GM12865 (cell line): ENCODE measurements at regions not wholly inside any gene's neighbourhood (a gene's known extent, or its start where the extent isn't known, plus 50 kb on each side); places are given as distances from the start of the nearest gene placed in this dataset.

Experiments used
- DNase-seq: peaks from one replicate; pipeline ENCODE4 v3.0.0; 2010; ENCODE audit warnings: low read depth
- H3K4me3 ChIP-seq: 2 replicates; pipeline ENCODE4 v1.5.1; 2011; ENCODE audit warnings: mild to moderate bottlenecking, low read depth, low read length, control low read depth
- CTCF ChIP-seq: IDR thresholded peaks from 2 replicates; pipeline ENCODE4 v1.5.1; 2011; ENCODE audit warnings: low read length, control low read depth, low read depth, inconsistent platforms; ENCODE audit not compliant: insufficient read depth; ENCODE audit errors: missing control alignments

DNA sequence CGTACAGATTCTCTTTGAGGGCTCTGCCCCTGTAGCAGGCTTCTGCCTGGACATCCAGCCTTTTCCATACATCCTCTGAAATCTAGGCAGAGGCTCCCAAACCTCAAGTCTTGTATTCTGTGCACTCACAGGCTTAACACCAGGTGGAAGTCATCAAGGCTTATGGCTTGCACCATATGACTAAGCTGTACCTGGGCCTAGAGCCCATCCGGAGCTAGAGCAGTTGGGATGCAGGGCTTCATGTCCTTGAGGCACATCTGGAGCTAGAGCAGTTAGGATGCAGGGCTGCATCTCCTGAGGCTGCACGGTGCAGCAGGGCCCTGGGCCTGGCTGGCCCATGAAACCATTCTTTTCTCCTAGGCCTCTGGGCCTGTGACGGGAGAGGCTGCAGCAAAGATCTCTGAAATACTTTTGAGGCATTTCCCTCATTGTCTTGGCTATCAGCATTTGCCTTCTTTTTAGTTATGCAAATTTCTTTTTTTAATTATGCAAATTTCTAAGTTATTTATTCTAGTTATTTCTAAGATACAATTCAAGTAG lies 98.7 kb downstream of the CD24 start:
- TF ChIP-seq CTCF: no peak
- no peak overlapping the region for H3K4me3 ChIP-seq
- DNase-seq: no peak

DNA sequence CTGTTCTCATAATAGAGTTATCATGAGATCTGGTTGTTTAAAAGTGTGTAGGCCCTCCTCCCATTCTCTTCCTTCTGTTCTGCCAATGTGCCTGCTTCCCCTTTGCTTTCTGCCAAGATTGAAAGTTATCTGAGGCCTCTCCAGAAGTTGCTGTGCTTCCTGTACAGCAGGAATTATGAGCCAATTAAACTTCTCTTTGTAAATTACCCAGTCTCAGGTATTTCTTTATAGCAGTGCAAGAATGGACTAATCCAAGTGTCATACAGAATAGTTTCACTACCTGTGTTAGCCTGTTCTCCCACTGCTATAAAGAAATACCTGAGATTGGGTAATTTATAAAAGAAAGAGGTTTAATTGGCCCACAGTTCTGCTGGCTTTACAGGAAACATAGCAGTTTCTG lies 100.0 kb downstream of the CD24 start:
- H3K4me3 ChIP-seq: no peak overlapping the region
- no peak for TF ChIP-seq CTCF
- no peak for DNase-seq

DNA sequence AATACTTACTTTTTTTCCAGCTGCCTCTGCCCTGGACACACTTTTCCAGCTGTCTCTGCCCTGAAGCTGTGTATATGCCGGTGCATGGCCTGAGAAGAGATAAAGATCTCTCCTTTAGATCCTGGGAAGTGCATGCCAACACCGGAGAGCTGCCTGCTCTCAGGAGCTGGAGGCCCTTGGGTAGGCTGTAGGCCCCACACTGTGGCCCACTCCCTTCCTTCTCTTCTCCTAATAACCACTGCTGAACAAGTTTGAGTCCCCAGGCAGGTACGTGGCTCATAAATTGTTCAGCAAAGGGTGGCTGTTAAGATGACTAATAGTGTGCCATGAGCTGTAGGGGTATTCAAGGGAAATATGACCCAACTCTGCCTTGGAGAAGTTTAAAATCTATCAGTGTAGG lies 102.5 kb downstream of the CD24 start:
- no peak overlapping the region for H3K4me3 ChIP-seq
- TF ChIP-seq CTCF: no peak
- no peak for DNase-seq

DNA sequence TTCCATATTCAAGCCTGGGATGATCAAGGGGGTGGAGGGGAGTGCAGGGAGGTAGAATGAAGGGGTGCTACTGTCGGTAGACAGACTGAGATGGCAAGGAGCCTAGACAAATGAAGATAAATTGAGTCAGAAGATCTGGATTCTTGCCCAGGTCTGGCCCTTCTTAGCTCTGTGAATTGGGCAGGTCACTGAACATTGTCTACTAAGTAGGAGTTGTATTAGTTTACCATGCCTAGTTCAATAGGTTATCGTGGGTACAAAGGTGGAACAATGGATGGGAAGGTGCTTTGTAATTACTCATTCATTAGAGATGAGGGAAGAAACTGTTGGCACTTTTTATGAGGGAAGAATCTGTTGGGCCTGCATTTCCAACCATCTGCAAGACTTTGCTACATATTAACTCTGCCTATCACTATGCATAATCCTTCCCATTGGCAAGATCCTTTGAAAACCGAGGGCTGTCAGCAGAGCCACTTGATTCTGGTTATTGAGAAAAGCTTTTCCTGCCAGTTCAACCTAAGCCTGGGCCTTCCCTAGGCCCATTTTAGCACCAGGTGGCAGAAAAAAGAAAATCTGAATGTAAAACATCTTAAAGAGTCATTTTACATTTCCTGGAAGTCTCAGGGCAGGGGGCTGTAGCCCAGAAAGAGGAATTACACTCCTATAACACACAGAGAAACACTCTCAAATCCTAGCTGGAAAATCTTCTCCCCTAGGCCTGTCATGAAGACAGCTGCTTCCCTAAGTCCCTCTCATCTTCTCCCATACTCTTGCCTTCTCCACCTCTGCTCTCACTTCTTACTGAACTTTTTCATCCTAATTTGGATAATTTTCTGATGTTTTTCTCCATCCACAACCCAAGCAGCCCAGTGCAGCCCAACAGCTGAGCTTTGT lies 103.5 kb downstream of the CD24 start:
- TF ChIP-seq CTCF: no peak
- no peak for DNase-seq

DNA sequence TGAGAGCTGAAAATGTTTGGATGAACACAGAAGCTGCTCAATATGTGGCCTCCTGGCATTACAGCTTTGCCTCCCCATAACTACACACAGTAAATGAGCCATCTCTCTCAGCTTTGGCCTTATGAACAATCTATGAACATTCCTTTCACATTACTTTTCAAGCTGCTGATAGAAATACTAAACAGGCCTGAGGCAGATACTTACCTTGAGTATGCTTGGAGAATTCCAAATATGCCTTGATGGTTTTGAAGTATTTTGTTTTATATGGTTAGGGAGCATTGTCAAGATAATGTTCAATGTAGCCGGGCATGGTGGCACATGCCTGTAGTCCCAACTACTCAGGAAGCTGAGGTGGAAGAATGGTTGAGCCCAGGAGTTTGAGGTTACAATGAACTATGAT lies 104.5 kb downstream of the CD24 start:
- no peak overlapping the region for H3K4me3 ChIP-seq
- no peak for DNase-seq
- TF ChIP-seq CTCF: no peak

More for the DNA sequence above, 103.5 kb downstream of the CD24 start:
- H3K4me3 ChIP-seq: no peak overlapping the region

- no peak for DNase-seq
- no peak for TF ChIP-seq CTCF
- H3K4me3 ChIP-seq: no peak overlapping the region
Measured at GRCh38 chr6:106869203-106869602, 105.3 kb downstream of the CD24 start.
